ENCODE measurements at regions not wholly inside any gene's neighbourhood (a gene's known extent, or its start where the extent isn't known, plus 50 kb on each side); places are given as distances from the start of the nearest gene placed in this dataset.
"Not testable (repeated sequence)": the region's sequence is repeated elsewhere in the genome, so short reads cannot be mapped to it uniquely, and the experiment has no call there.

GRCh38 chr13:79966493-79966895 is 374.4 kb downstream of the SPRY2 start:
- DNase-seq = no peak

- no peak for DNase-seq
Observed at GRCh38 chr13:79966059-79966458, 374.9 kb downstream of the SPRY2 start.

- DNase-seq = no peak
Observed at GRCh38 chr13:79946556-79946955, 394.4 kb downstream of the SPRY2 start.

GRCh38 chr13:79943346-79944023 is 397.4 kb downstream of the SPRY2 start:
- DNase-seq = no peak

- DNase-seq = no peak
Observed at GRCh38 chr13:79941752-79942151, 399.2 kb downstream of the SPRY2 start.

- no peak for DNase-seq
Observed at GRCh38 chr13:79939689-79940088, 401.2 kb downstream of the SPRY2 start.

- no peak for DNase-seq
Observed at GRCh38 chr13:79937771-79938216, 403.1 kb downstream of the SPRY2 start.

- no peak for DNase-seq
Observed at GRCh38 chr13:79937311-79937710, 403.6 kb downstream of the SPRY2 start.

- DNase-seq = no peak
Observed at GRCh38 chr13:79936368-79937136, 404.4 kb downstream of the SPRY2 start.

GRCh38 chr13:79935121-79935520 is 405.8 kb downstream of the SPRY2 start:
- DNase-seq = no peak

- DNase-seq = no peak
Observed at GRCh38 chr13:79933389-79933788, 407.5 kb downstream of the SPRY2 start.

GRCh38 chr13:79932556-79932955 is 408.4 kb downstream of the SPRY2 start:
- no peak for DNase-seq

GRCh38 chr13:79923973-79924556 is 416.9 kb downstream of the SPRY2 start:
- DNase-seq = not testable (repeated sequence)

- DNase-seq = no peak
Observed at GRCh38 chr13:79919091-79919490, 421.8 kb downstream of the SPRY2 start.

GRCh38 chr13:79918620-79919019 is 422.3 kb downstream of the SPRY2 start:
- DNase-seq = no peak

GRCh38 chr13:79917628-79918027 is 423.3 kb downstream of the SPRY2 start:
- no peak for DNase-seq

- no peak for DNase-seq
Observed at GRCh38 chr13:79915114-79915811, 425.7 kb downstream of the SPRY2 start.

GRCh38 chr13:79913141-79913827 is 427.6 kb downstream of the SPRY2 start:
- no peak for DNase-seq

GRCh38 chr13:79912403-79912802 is 428.5 kb downstream of the SPRY2 start:
- no peak for DNase-seq

- no peak for DNase-seq
Observed at GRCh38 chr13:79910875-79911540, 429.9 kb downstream of the SPRY2 start.

GRCh38 chr13:79909644-79910043 is 428.7 kb downstream of the NDFIP2 start:
- no peak for DNase-seq

- DNase-seq = no peak
Observed at GRCh38 chr13:79908381-79908780, 427.4 kb downstream of the NDFIP2 start.
